OCI-LY1 (cell line): ENCODE measurements at regions not wholly inside any gene's neighbourhood (a gene's known extent, or its start where the extent isn't known, plus 50 kb on each side); places are given as distances from the start of the nearest gene placed in this dataset.

Experiments used
- H2AFZ ChIP-seq: fragments of 200-600 bp; sonication (generic), shearing (Covaris generic); 2 replicates; pipeline ENCODE4 v1.6.0; 2014; ENCODE audit warnings: antibody characterized with exemption, mild to moderate bottlenecking, low read length
- H3F3A ChIP-seq: fragments of 200-600 bp; sonication (generic), shearing (Covaris generic); 2 replicates; pipeline ENCODE4 v1.6.0; 2014; ENCODE audit warnings: mild to moderate bottlenecking, antibody characterized with exemption, low read length, moderate library complexity; ENCODE audit not compliant: insufficient read depth
- H3K27ac ChIP-seq: fragments of 200-600 bp; sonication (generic); 2 replicates; pipeline ENCODE4 v1.5.1; 2014; ENCODE audit warnings: low read length, mixed run types, mild to moderate bottlenecking, low read depth; ENCODE audit not compliant: poor library complexity, severe bottlenecking
- H3K27me3 ChIP-seq: fragments of 200-600 bp; sonication (generic); 2 replicates; pipeline ENCODE4 v1.6.0; 2014; ENCODE audit warnings: antibody characterized with exemption, mild to moderate bottlenecking, low read length, moderate library complexity; ENCODE audit not compliant: insufficient read depth
- H3K36me3 ChIP-seq: fragments of 200-600 bp; sonication (generic); 2 replicates; pipeline ENCODE4 v1.6.1; 2014; ENCODE audit warnings: mild to moderate bottlenecking, antibody characterized with exemption, low read length, moderate library complexity, mixed read lengths; ENCODE audit not compliant: insufficient read depth
- H3K4me1 ChIP-seq: fragments of 200-600 bp; sonication (generic); 2 replicates; pipeline ENCODE4 v1.5.1; 2014; ENCODE audit warnings: mild to moderate bottlenecking, low read length, moderate library complexity; ENCODE audit not compliant: insufficient read depth, severe bottlenecking
- H3K4me2 ChIP-seq: fragments of 200-600 bp; sonication (generic), shearing (Covaris generic); 2 replicates; pipeline ENCODE4 v1.6.1; 2014; ENCODE audit warnings: low read length
- H3K4me3 ChIP-seq: fragments of 200-600 bp; sonication (generic); 2 replicates; pipeline ENCODE4 v1.5.1; 2014; ENCODE audit warnings: low read length, low read depth, mild to moderate bottlenecking, mixed read lengths; ENCODE audit not compliant: poor library complexity, severe bottlenecking
- H3K79me2 ChIP-seq: fragments of 200-600 bp; shearing (Covaris generic); 2 replicates; pipeline ENCODE4 v1.6.1; 2016; ENCODE audit warnings: mixed run types, low read length, mixed read lengths; ENCODE audit not compliant: insufficient read depth
- H3K9ac ChIP-seq: fragments of 200-600 bp; sonication (generic), shearing (Covaris generic); 2 replicates; pipeline ENCODE4 v1.6.1; 2014; ENCODE audit warnings: mild to moderate bottlenecking, low read length, mixed read lengths
- H3K9me2 ChIP-seq: fragments of 200-600 bp; sonication (generic), shearing (Covaris generic); 2 replicates; pipeline ENCODE4 v1.6.1; 2014; ENCODE audit warnings: low read depth, mild to moderate bottlenecking, low read length, mixed read lengths
- H3K9me3 ChIP-seq: fragments of 200-600 bp; shearing (Covaris generic); 2 replicates; pipeline ENCODE4 v1.6.1; 2014; ENCODE audit warnings: low read length, mixed read lengths
- H4K20me1 ChIP-seq: fragments of 200-600 bp; sonication (generic), shearing (Covaris generic); 2 replicates; pipeline ENCODE4 v1.6.0; 2016; ENCODE audit warnings: mild to moderate bottlenecking, low read length; ENCODE audit not compliant: insufficient read depth
- CTCF ChIP-seq: fragments of 200-600 bp; sonication (generic), shearing (Covaris generic); IDR thresholded peaks from 2 replicates; pipeline ENCODE4 v1.5.1; 2017; ENCODE audit warnings: mild to moderate bottlenecking, antibody characterized with exemption, low read length, moderate library complexity, mixed read lengths
- EZH2 ChIP-seq: fragments of 200-600 bp; sonication (generic), shearing (Covaris generic); IDR thresholded peaks from 2 replicates; pipeline ENCODE4 v1.8.0; 2017; ENCODE audit warnings: borderline replicate concordance, mixed run types, mild to moderate bottlenecking, antibody characterized with exemption, low read length, moderate library complexity, mixed read lengths

DNA sequence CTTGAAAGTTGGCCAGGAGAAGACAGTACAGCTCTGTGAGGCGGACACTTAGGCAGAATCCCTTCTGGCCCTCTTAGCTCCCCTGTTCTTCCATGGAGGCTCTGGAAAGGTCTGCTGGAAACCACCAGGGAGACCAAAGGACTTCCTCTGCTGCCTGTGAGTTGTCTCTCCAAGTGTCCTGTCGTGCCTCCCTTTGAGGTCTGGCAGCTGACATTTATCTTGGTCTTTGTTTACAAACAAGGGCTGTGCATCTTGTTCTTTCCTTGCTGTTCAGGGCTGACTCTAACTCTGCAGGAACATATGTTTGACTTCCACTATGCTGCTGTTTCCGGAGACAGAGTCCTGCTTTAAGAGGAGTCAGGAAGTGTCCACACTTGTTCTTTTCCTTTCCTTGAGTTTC lies 159.9 kb upstream of the FRMD6 start:
- H3F3A ChIP-seq, result no peaks in the 10 kb centered on the region
- H3K9ac ChIP-seq, result no peak overlapping the region
- no peak overlapping the region for H2AFZ ChIP-seq
- H3K27ac ChIP-seq, result no peak overlapping the region
- no peaks in the 10 kb centered on the region for H3K27me3 ChIP-seq
- no peaks in the 10 kb centered on the region for H3K36me3 ChIP-seq
- TF ChIP-seq CTCF (no peak), EZH2 (no peak)
- no peaks in the 10 kb centered on the region for H3K4me1 ChIP-seq
- no peak overlapping the region for H3K4me3 ChIP-seq
- no peaks in the 10 kb centered on the region for H3K79me2 ChIP-seq
- H3K4me2 ChIP-seq, result no peak overlapping the region
- no peaks in the 10 kb centered on the region for H3K9me3 ChIP-seq
- H4K20me1 ChIP-seq, result no peaks in the 10 kb centered on the region
- no peaks in the 10 kb centered on the region for H3K9me2 ChIP-seq

DNA sequence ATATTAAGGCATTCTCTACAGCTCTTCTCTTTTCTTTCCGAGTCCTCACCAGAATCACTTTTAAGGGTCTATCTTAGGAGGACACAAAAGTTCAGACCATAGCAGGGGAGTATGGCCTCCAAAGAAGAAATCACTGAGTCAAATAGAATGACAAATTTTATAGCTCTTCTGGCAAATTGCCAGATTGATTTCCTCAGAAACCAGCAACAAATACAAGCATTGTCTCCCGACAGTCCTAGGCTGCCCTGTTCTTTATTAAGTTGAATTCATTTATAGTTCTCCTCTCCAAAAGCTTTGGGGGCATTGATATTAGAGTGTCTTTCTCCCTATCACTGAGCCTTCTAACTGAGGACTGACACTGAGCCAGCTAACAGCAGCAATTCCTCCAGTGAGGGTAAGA lies 156.4 kb upstream of the FRMD6 start:
- Histone ChIP-seq H3K9ac (no peak overlapping the region), H3F3A (no peaks in the 10 kb centered on the region), H3K79me2 (no peaks in the 10 kb centered on the region), H3K4me2 (no peak overlapping the region), H3K4me3 (no peak overlapping the region), H2AFZ (no peak overlapping the region), H3K9me3 (no peaks in the 10 kb centered on the region), H3K27me3 (no peaks in the 10 kb centered on the region), H3K9me2 (no peaks in the 10 kb centered on the region), H3K27ac (no peak overlapping the region), H3K4me1 (no peaks in the 10 kb centered on the region), H3K36me3 (no peaks in the 10 kb centered on the region), H4K20me1 (no peaks in the 10 kb centered on the region)
- TF ChIP-seq CTCF, result no peak
- TF ChIP-seq EZH2, result no peak

DNA sequence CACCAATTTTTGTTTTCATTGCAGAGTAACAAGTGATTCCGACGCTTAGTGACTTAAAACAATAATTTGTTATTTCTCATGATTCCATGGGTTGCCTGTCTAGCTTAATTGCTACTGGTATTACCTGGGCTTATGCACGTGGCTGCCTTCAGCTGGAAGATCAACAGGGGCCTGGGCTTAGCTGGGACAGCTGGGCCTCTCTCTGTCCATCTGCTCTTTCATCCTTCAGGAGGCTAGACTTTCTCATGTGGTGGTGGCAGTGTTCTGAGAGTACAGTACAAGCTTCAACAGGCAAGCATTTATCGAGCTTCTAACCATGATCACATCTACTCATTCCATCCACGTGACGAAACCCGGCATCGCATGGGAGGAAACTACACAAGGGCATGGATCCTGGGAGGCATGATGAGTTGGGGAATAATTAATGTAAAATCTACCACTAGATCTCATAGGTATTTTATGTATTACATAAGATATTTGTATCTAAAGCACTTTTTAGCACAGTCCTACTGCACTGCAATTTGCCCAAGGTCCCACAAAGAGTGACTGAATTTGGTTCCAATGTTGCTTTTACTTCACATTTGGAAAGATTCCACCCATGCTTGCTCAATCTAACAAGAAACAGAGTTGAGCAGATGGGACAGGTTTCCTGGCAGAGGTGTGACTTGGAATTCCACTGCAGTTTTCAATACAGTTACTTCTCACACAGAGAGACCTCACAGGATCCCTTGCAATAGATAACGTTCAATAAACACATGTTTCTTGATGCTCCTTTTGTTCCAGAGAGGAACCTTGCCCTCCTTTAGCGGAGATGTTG lies 153.1 kb upstream of the FRMD6 start:
- Histone ChIP-seq H3K9me3 (no peaks in the 10 kb centered on the region), H3K36me3 (no peaks in the 10 kb centered on the region), H3K9ac (no peak overlapping the region), H3K9me2 (no peaks in the 10 kb centered on the region), H3K27ac (no peak overlapping the region), H3K4me1 (no peaks in the 10 kb centered on the region), H2AFZ (no peak overlapping the region), H3K4me3 (no peak overlapping the region), H3K4me2 (no peak overlapping the region), H4K20me1 (no peaks in the 10 kb centered on the region), H3K79me2 (no peaks in the 10 kb centered on the region), H3K27me3 (no peaks in the 10 kb centered on the region), H3F3A (no peaks in the 10 kb centered on the region)
- TF ChIP-seq CTCF, result no peak
- no peak for TF ChIP-seq EZH2
